Kidney (tissue), 13 donors: ENCODE measurements at regions not wholly inside any gene's neighbourhood (a gene's known extent, or its start where the extent isn't known, plus 50 kb on each side); places are given as distances from the start of the nearest gene placed in this dataset.
"Not testable (repeated sequence)": the region's sequence is repeated elsewhere in the genome, so short reads cannot be mapped to it uniquely, and the experiment has no call there.

Experiments used
- DNase-seq, 5 donors: peaks; one replicate each; pipeline ENCODE4 v3.0.0-alpha.2; 2013 to 2020
- FAIRE-seq: peaks from 2 replicates; lab custom pipeline; 2012; peaks lifted over from hg19 to GRCh38; lab: Jason Lieb, UNC
- H3K27ac ChIP-seq, 2 donors: one replicate each; pipeline ENCODE4 v1.7.0; 2013; ENCODE audit warnings: low read depth in 2 of 2, low read length in 2 of 2, inconsistent platforms in 1 of 2
- H3K27me3 ChIP-seq: one replicate; pipeline ENCODE4 v1.7.1; 2013; ENCODE audit warnings: low read length, inconsistent platforms; ENCODE audit not compliant: control insufficient read depth, insufficient read depth
- H3K36me3 ChIP-seq, 3 donors: one replicate each; pipeline versions ENCODE4 v1.7.0 to v1.7.1; 2013; ENCODE audit warnings: low read length in 3 of 3, control low read depth in 1 of 3, inconsistent platforms in 1 of 3; ENCODE audit not compliant: insufficient read depth in 3 of 3, control insufficient read depth in 2 of 3
- H3K4me1 ChIP-seq, 3 donors: one replicate each; pipeline versions ENCODE4 v1.7.0 to v1.7.1; 2013; ENCODE audit warnings: low read length in 3 of 3, inconsistent platforms in 1 of 3, low read depth in 1 of 3; ENCODE audit not compliant: control insufficient read depth in 2 of 3, insufficient read depth in 2 of 3
- H3K4me3 ChIP-seq, 3 donors: one replicate each; pipeline versions ENCODE4 v1.7.0 to v1.8.1; 2013; ENCODE audit warnings: low read length in 3 of 3, control low read depth in 1 of 3, inconsistent platforms in 1 of 3
- H3K9ac ChIP-seq, 3 donors: one replicate each; pipeline versions ENCODE4 v1.7.0 to v1.7.1; 2013; ENCODE audit warnings: low read length in 3 of 3, control low read depth in 1 of 3, inconsistent platforms in 1 of 3
- H3K9me3 ChIP-seq, 3 donors: one replicate each; pipeline versions ENCODE4 v1.7.0 to v1.7.1; 2013; ENCODE audit warnings: low read length in 3 of 3, control low read depth in 1 of 3, inconsistent platforms in 1 of 3; ENCODE audit not compliant: control insufficient read depth in 2 of 3, insufficient read depth in 1 of 3
- intact Hi-C: fragments of 100-400 bp; cut with DNase I; formaldehyde crosslinking; loops from one replicate; pipeline ENCODE4 v1.11.1; 2022
- TF ChIP-seq, protein P1 (sequence below): IDR thresholded peaks from 3 replicates; pipeline ENCODE4 v1.5.1; 2012; ENCODE audit warnings: mild to moderate bottlenecking, moderate library complexity, borderline replicate concordance; ENCODE audit not compliant: insufficient read depth; ENCODE audit errors: extremely low read depth
- donor health status: control.
- donor health status: control.
- donor health status: control.
- donor health status: control.
- donor health status: control.
- donor health status: DM: yes; HTN: yes; CAD: no.
- donor health status: Normal renal cell carcinoma (clear cell type).

- intact Hi-C loops = no loop called here
- H3K9ac ChIP-seq = no peak overlapping the region
- FAIRE-seq (no peak), DNase-seq (no peak)
- H3K4me1 ChIP-seq = no peaks in the 10 kb centered on the region
- no peaks in the 10 kb centered on the region for H3K36me3 ChIP-seq
- TF ChIP-seq, protein P1, sequence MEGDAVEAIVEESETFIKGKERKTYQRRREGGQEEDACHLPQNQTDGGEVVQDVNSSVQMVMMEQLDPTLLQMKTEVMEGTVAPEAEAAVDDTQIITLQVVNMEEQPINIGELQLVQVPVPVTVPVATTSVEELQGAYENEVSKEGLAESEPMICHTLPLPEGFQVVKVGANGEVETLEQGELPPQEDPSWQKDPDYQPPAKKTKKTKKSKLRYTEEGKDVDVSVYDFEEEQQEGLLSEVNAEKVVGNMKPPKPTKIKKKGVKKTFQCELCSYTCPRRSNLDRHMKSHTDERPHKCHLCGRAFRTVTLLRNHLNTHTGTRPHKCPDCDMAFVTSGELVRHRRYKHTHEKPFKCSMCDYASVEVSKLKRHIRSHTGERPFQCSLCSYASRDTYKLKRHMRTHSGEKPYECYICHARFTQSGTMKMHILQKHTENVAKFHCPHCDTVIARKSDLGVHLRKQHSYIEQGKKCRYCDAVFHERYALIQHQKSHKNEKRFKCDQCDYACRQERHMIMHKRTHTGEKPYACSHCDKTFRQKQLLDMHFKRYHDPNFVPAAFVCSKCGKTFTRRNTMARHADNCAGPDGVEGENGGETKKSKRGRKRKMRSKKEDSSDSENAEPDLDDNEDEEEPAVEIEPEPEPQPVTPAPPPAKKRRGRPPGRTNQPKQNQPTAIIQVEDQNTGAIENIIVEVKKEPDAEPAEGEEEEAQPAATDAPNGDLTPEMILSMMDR = no peak
- no peak overlapping the region for H3K27ac ChIP-seq
- H3K4me3 ChIP-seq = no peak overlapping the region
- H3K27me3 ChIP-seq = no peaks in the 10 kb centered on the region
- H3K9me3 ChIP-seq = no peaks in the 10 kb centered on the region
Measured at GRCh38 chr18:11464129-11464528, 145.3 kb upstream of the SLC35G4 start.

GRCh38 chr18:11458447-11458846 lies 150.9 kb upstream of the SLC35G4 start:
- H3K9ac ChIP-seq = no peak overlapping the region
- no peaks in the 10 kb centered on the region for H3K9me3 ChIP-seq
- no peak overlapping the region for H3K27ac ChIP-seq
- peaks cover 0 to 6% (median 2%) of the 10 kb centered on the region in 3 donors for H3K4me1 ChIP-seq
- no peak overlapping the region for H3K4me3 ChIP-seq
- FAIRE-seq = no peak
- no peaks in the 10 kb centered on the region for H3K36me3 ChIP-seq
- DNase-seq = no peak
- H3K27me3 ChIP-seq = no peaks in the 10 kb centered on the region
- intact Hi-C loops = no loop called here
- TF ChIP-seq, protein P1 = no peak

DNA sequence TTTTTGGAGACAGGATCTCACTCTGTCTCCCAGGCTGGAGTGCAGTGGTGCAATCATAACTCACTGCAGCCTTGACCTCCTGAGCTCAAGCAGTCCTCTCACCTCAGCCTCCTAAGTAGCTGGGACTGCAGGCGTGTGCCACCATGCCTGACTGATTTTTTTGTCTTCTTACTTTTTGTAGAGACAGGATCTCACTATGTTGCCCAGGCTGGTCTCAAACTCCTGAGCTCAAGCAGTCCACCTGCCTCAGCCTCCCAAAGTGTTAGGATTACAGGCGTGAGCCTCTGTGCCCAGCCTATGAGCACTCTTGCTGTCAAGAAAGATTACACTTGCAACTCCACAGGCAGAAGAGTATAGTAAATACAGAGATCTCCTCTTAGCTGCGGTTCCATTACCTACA lies 151.5 kb upstream of the SLC35G4 start:
- H3K27me3 ChIP-seq, H3K4me1 ChIP-seq, H3K27ac ChIP-seq, FAIRE-seq, H3K36me3 ChIP-seq, H3K9ac ChIP-seq, DNase-seq, H3K4me3 ChIP-seq, intact Hi-C loops, H3K9me3 ChIP-seq: not testable (repeated sequence)

- Histone ChIP-seq H3K27me3 (no peaks in the 10 kb centered on the region), H3K9me3 (no peaks in the 10 kb centered on the region), H3K27ac (peak overlapping the region; percentile 68 to 75), H3K36me3 (no peaks in the 10 kb centered on the region), H3K9ac (no peak overlapping the region), H3K4me3 (peak overlapping the region in 1 of 3 donors; percentile 21), H3K4me1 (peaks cover 0 to 6% (median 2%) of the 10 kb centered on the region in 3 donors)
- FAIRE-seq = no peak
- TF ChIP-seq, protein P1 = no peak
- DNase-seq = no peak
- intact Hi-C loops = no loop called here
Measured at GRCh38 chr18:11454040-11454439, 155.4 kb upstream of the SLC35G4 start.

DNA sequence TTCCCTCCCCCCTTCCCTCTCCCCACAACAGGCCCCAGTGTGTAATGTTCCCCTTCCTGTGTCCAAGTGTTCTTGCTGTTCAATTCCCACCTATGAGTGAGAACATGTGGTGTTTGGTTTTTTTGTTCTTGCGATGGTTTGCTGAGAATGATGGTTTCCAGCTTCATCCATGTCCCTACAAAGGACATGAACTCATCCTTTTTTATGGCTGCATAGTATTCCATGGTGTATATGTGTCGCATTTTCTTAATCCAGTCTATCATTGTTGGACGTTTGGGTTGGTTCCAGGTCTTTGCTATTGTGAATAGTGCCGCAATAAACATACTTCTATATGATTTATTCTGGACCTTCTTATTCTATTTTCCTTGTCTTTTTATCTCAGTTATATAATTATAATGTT lies 165.2 kb upstream of the SLC35G4 start:
- FAIRE-seq, intact Hi-C loops: not testable (repeated sequence)

More for the DNA sequence above, 165.2 kb upstream of the SLC35G4 start:
- not testable (repeated sequence) for DNase-seq, H3K4me1 ChIP-seq, H3K9ac ChIP-seq, H3K36me3 ChIP-seq, H3K27me3 ChIP-seq, H3K9me3 ChIP-seq, H3K27ac ChIP-seq, H3K4me3 ChIP-seq
